ENCODE measurements at regions not wholly inside any gene's neighbourhood (a gene's known extent, or its start where the extent isn't known, plus 50 kb on each side); places are given as distances from the start of the nearest gene placed in this dataset.

- TF ChIP-seq EZH2 (IDR thresholded peaks at IDR 0.05; ENCODE audit: low read length), result no peak
- TF ChIP-seq CTCF (optimal IDR thresholded peaks at IDR 0.05 in 1 of 3, IDR thresholded peaks at IDR 0.05 in 1 of 3, conservative IDR thresholded peaks at IDR 0.05 in 1 of 3; ENCODE audit: extremely low read depth in 1 of 3, insufficient read depth in 2 of 3, low read length in 3 of 3), result no peak
- DNase-seq (ENCODE audit: low read depth, low spot score) (no peak), FAIRE-seq (no peak)
- no peaks in the 10 kb centered on the region for H3K27me3 ChIP-seq (ENCODE audit: control insufficient read depth, extremely low read depth, insufficient read depth, low read length)
- no peak overlapping the region for H3K4me2 ChIP-seq (ENCODE audit: control insufficient read depth, extremely low read depth, insufficient read depth, low read depth, low read length)
- dilution Hi-C loops (cut with MboI; ENCODE audit: extremely low pct_ligation_motif_present, low sequenced_read_pairs), result no loop called here
- no peaks in the 10 kb centered on the region for H3K9me1 ChIP-seq (ENCODE audit: control insufficient read depth, extremely low read depth, insufficient read depth, low read length)
- no peak overlapping the region for H3K4me3 ChIP-seq (ENCODE audit: control insufficient read depth in 2 of 3, extremely low read depth in 1 of 3, insufficient read depth in 2 of 3, low read depth in 1 of 3, low read length in 3 of 3)
- H4K20me1 ChIP-seq (ENCODE audit: control insufficient read depth, extremely low read depth, insufficient read depth, low read length), result no peaks in the 10 kb centered on the region
- H3K4me1 ChIP-seq (ENCODE audit: control insufficient read depth, extremely low read depth, insufficient read depth, low read length), result no peaks in the 10 kb centered on the region
- H3K9ac ChIP-seq (ENCODE audit: control insufficient read depth, extremely low read depth, insufficient read depth, low read length), result no peak overlapping the region
- H2AFZ ChIP-seq (ENCODE audit: control insufficient read depth, low read length), result no peak overlapping the region
- no peak overlapping the region for H3K27ac ChIP-seq (ENCODE audit: control insufficient read depth, insufficient read depth, low read length)
- no peaks in the 10 kb centered on the region for H3K36me3 ChIP-seq (ENCODE audit: control insufficient read depth in 2 of 2, extremely low read depth in 1 of 2, insufficient read depth in 2 of 2, low read length in 2 of 2)
- H3K9me3 ChIP-seq (ENCODE audit: control insufficient read depth, low read depth, low read length), result no peaks in the 10 kb centered on the region
- H3K79me2 ChIP-seq (ENCODE audit: control insufficient read depth, insufficient read depth, low read length), result no peaks in the 10 kb centered on the region
These were observed 158.4 kb upstream of the ZKSCAN2 start for GRCh38 chr16:25416002-25416401.

GRCh38 chr16:25413975-25414374, 156.3 kb upstream of the ZKSCAN2 start:
- dilution Hi-C loops (cut with MboI; ENCODE audit: extremely low pct_ligation_motif_present, low sequenced_read_pairs), result no loop called here
- H3K36me3 ChIP-seq (ENCODE audit: control insufficient read depth in 2 of 2, extremely low read depth in 1 of 2, insufficient read depth in 2 of 2, low read length in 2 of 2), result no peaks in the 10 kb centered on the region
- no peaks in the 10 kb centered on the region for H3K9me1 ChIP-seq (ENCODE audit: control insufficient read depth, extremely low read depth, insufficient read depth, low read length)
- no peak overlapping the region for H3K9ac ChIP-seq (ENCODE audit: control insufficient read depth, extremely low read depth, insufficient read depth, low read length)
- no peaks in the 10 kb centered on the region for H3K79me2 ChIP-seq (ENCODE audit: control insufficient read depth, insufficient read depth, low read length)
- no peak overlapping the region for H3K4me3 ChIP-seq (ENCODE audit: control insufficient read depth in 2 of 3, extremely low read depth in 1 of 3, insufficient read depth in 2 of 3, low read depth in 1 of 3, low read length in 3 of 3)
- H3K9me3 ChIP-seq (ENCODE audit: control insufficient read depth, low read depth, low read length), result no peaks in the 10 kb centered on the region
- H3K4me1 ChIP-seq (ENCODE audit: control insufficient read depth, extremely low read depth, insufficient read depth, low read length), result no peaks in the 10 kb centered on the region
- no peaks in the 10 kb centered on the region for H4K20me1 ChIP-seq (ENCODE audit: control insufficient read depth, extremely low read depth, insufficient read depth, low read length)
- H2AFZ ChIP-seq (ENCODE audit: control insufficient read depth, low read length), result no peak overlapping the region
- H3K27me3 ChIP-seq (ENCODE audit: control insufficient read depth, extremely low read depth, insufficient read depth, low read length), result no peaks in the 10 kb centered on the region
- H3K4me2 ChIP-seq (ENCODE audit: control insufficient read depth, extremely low read depth, insufficient read depth, low read depth, low read length), result no peak overlapping the region
- DNase-seq (ENCODE audit: low read depth, low spot score) (no peak), FAIRE-seq (no peak)
- H3K27ac ChIP-seq (ENCODE audit: control insufficient read depth, insufficient read depth, low read length), result no peak overlapping the region
- TF ChIP-seq CTCF (optimal IDR thresholded peaks at IDR 0.05 in 1 of 3, IDR thresholded peaks at IDR 0.05 in 1 of 3, conservative IDR thresholded peaks at IDR 0.05 in 1 of 3; ENCODE audit: extremely low read depth in 1 of 3, insufficient read depth in 2 of 3, low read length in 3 of 3) (no peak), EZH2 (IDR thresholded peaks at IDR 0.05; ENCODE audit: low read length) (no peak)

Data from keratinocyte (primary cell).